ENCODE measurements at regions not wholly inside any gene's neighbourhood (a gene's known extent, or its start where the extent isn't known, plus 50 kb on each side); places are given as distances from the start of the nearest gene placed in this dataset.

GRCh38 chr6:215335-216034, 76.8 kb upstream of the DUSP22 start:
- DNase-seq: peak; percentile 72 to 74
- BruUV-seq (replicated peaks): no TSS peak
- Histone ChIP-seq H3K9me3 (ENCODE audit: insufficient read depth, low read depth) (no peaks in the 10 kb centered on the region), H3K4me3 (no peak overlapping the region), H3F3A (ENCODE audit: insufficient read depth, low read depth) (no peaks in the 10 kb centered on the region), H3K36me3 (ENCODE audit: low read depth) (no peaks in the 10 kb centered on the region), H3K9me2 (ENCODE audit: insufficient read depth) (no peaks in the 10 kb centered on the region), H3K4me1 (replicated peaks; ENCODE audit: insufficient read depth) (no peaks in the 10 kb centered on the region), H3K4me2 (no peak overlapping the region; the same call in 1 of the 2 replicates), H3K27ac (no peak overlapping the region), H4K20me1 (ENCODE audit: insufficient read depth) (no peaks in the 10 kb centered on the region), H3K27me3 (ENCODE audit: insufficient read depth, low read depth) (peaks cover 22% of the 10 kb centered on the region; the same call in 1 of the 2 replicates), H2AFZ (no peak overlapping the region), H3K79me2 (ENCODE audit: low read depth) (no peaks in the 10 kb centered on the region)
- ChIA-PET CTCF (interaction anchor here (1.3 kb wide), 1 partner anchor 77 kb away, joined by 3 read pairs; the partner anchor contains the start of gene DUSP22), POLR2A (ENCODE audit: unreplicated experiment) (interaction anchor here (0.5 to 0.6 kb wide), 2 partner anchors 216 to 221 kb away, joined by 3 read pairs; no protein-coding TSS in a partner anchor)
- intact Hi-C loops (cut with micrococcal nuclease; ENCODE audit: unreplicated experiment): loop anchor here (5.0 to 10.0 kb wide), 2 partner anchors 77 to 159 kb away; partner anchors contain the start of gene DUSP22
- TF ChIP-seq CTCF (conservative IDR thresholded peaks at IDR 0.05) (no peak), EZH2 (IDR thresholded peaks at IDR 0.05; ENCODE audit: low read depth) (no peak)

GRCh38 chr6:217048-217659, 75.1 kb upstream of the DUSP22 start:
- H3K4me3 ChIP-seq: no peak overlapping the region
- H3K9me3 ChIP-seq (ENCODE audit: insufficient read depth, low read depth): no peaks in the 10 kb centered on the region
- BruUV-seq (replicated peaks): no TSS peak
- no peaks in the 10 kb centered on the region for H4K20me1 ChIP-seq (ENCODE audit: insufficient read depth)
- TF ChIP-seq CTCF (conservative IDR thresholded peaks at IDR 0.05) (peak; percentile 45), EZH2 (IDR thresholded peaks at IDR 0.05; ENCODE audit: low read depth) (no peak)
- no peak overlapping the region for H3K4me2 ChIP-seq
- CTCF ChIA-PET: interaction anchor here (1.2 kb wide), 1 partner anchor 157 kb away, joined by 3 read pairs; no protein-coding TSS in a partner anchor
- no peaks in the 10 kb centered on the region for H3K79me2 ChIP-seq (ENCODE audit: low read depth)
- peak in 1 of 2 experiments; percentile 5 for DNase-seq
- no peak overlapping the region for H3K27ac ChIP-seq
- no peak overlapping the region for H2AFZ ChIP-seq
- POLR2A ChIA-PET (ENCODE audit: unreplicated experiment): no interaction called here
- no peaks in the 10 kb centered on the region for H3K36me3 ChIP-seq (ENCODE audit: low read depth)
- peaks cover 5% of the 10 kb centered on the region; the same call in 1 of the 2 replicates for H3K27me3 ChIP-seq (ENCODE audit: insufficient read depth, low read depth)
- H3K9me2 ChIP-seq (ENCODE audit: insufficient read depth): no peaks in the 10 kb centered on the region
- H3F3A ChIP-seq (ENCODE audit: insufficient read depth, low read depth): no peaks in the 10 kb centered on the region
- no peaks in the 10 kb centered on the region for H3K4me1 ChIP-seq (replicated peaks; ENCODE audit: insufficient read depth)
- intact Hi-C loops (cut with micrococcal nuclease; ENCODE audit: unreplicated experiment): loop anchor here (5.0 to 10.0 kb wide), 2 partner anchors 75 to 158 kb away; partner anchors contain the start of gene DUSP22

GRCh38 chr6:218153-219018, 73.9 kb upstream of the DUSP22 start:
- Histone ChIP-seq H3K36me3 (ENCODE audit: low read depth) (no peaks in the 10 kb centered on the region), H3K79me2 (ENCODE audit: low read depth) (no peaks in the 10 kb centered on the region), H3K9me2 (ENCODE audit: insufficient read depth) (no peaks in the 10 kb centered on the region), H2AFZ (no peak overlapping the region), H3K9me3 (ENCODE audit: insufficient read depth, low read depth) (no peaks in the 10 kb centered on the region), H3K27me3 (ENCODE audit: insufficient read depth, low read depth) (no peaks in the 10 kb centered on the region; the same call in 1 of the 2 replicates), H3K4me2 (no peak overlapping the region), H3F3A (ENCODE audit: insufficient read depth, low read depth) (no peaks in the 10 kb centered on the region), H4K20me1 (ENCODE audit: insufficient read depth) (no peaks in the 10 kb centered on the region), H3K4me1 (replicated peaks; ENCODE audit: insufficient read depth) (no peaks in the 10 kb centered on the region), H3K4me3 (no peak overlapping the region), H3K27ac (no peak overlapping the region)
- TF ChIP-seq EZH2 (IDR thresholded peaks at IDR 0.05; ENCODE audit: low read depth) (no peak), CTCF (conservative IDR thresholded peaks at IDR 0.05) (no peak)
- CTCF ChIA-PET: no interaction called here
- no TSS peak for BruUV-seq (replicated peaks)
- DNase-seq: no peak
- intact Hi-C loops (cut with micrococcal nuclease; ENCODE audit: unreplicated experiment): loop anchor here (5.0 to 10.0 kb wide), 2 partner anchors 74 to 156 kb away; partner anchors contain the start of gene DUSP22
- POLR2A ChIA-PET (ENCODE audit: unreplicated experiment): no interaction called here

All from PC-9 (cell line).